DND-41 (cell line): ENCODE measurements at regions not wholly inside any gene's neighbourhood (a gene's known extent, or its start where the extent isn't known, plus 50 kb on each side); places are given as distances from the start of the nearest gene placed in this dataset.

Source experiments
- EZH2 ChIP-seq: IDR thresholded peaks from 3 replicates; pipeline ENCODE4 v1.6.1; 2012; ENCODE audit warnings: borderline replicate concordance, low read depth, mild to moderate bottlenecking, moderate library complexity, low read length, inconsistent platforms; ENCODE audit not compliant: severe bottlenecking
- TF ChIP-seq, protein P1 (sequence below): IDR thresholded peaks from 2 replicates; pipeline ENCODE4 v1.5.1; 2012; ENCODE audit warnings: borderline replicate concordance, low read length, moderate library complexity, mild to moderate bottlenecking; ENCODE audit not compliant: poor library complexity, severe bottlenecking; ENCODE audit errors: extremely low read depth

DNA sequence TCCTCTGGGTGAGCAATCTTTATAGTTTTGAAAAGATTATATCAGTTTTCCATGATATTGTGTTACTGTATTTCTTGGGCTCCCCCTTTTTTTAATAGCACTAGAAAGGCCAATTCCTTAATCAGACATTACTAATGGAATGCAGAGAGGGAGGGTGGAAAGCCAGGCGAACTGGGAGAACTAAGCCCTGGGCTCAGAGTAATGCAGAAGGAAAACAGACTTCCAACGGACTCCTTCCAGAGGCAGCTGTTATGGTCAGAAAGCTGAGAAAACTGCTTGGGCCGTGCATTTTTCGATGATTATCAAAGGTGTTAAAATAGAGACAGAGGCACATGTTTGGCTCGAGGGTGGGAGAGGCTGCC, 206.3 kb downstream of the FOXD2 start:
- TF ChIP-seq, protein P1, sequence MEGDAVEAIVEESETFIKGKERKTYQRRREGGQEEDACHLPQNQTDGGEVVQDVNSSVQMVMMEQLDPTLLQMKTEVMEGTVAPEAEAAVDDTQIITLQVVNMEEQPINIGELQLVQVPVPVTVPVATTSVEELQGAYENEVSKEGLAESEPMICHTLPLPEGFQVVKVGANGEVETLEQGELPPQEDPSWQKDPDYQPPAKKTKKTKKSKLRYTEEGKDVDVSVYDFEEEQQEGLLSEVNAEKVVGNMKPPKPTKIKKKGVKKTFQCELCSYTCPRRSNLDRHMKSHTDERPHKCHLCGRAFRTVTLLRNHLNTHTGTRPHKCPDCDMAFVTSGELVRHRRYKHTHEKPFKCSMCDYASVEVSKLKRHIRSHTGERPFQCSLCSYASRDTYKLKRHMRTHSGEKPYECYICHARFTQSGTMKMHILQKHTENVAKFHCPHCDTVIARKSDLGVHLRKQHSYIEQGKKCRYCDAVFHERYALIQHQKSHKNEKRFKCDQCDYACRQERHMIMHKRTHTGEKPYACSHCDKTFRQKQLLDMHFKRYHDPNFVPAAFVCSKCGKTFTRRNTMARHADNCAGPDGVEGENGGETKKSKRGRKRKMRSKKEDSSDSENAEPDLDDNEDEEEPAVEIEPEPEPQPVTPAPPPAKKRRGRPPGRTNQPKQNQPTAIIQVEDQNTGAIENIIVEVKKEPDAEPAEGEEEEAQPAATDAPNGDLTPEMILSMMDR = no peak
- TF ChIP-seq EZH2 = no peak
